ENCODE measurements at regions not wholly inside any gene's neighbourhood (a gene's known extent, or its start where the extent isn't known, plus 50 kb on each side); places are given as distances from the start of the nearest gene placed in this dataset.

GRCh38 chr17:77843896-77844295, 114.6 kb upstream of the TNRC6C start:
- TF ChIP-seq, protein P1, sequence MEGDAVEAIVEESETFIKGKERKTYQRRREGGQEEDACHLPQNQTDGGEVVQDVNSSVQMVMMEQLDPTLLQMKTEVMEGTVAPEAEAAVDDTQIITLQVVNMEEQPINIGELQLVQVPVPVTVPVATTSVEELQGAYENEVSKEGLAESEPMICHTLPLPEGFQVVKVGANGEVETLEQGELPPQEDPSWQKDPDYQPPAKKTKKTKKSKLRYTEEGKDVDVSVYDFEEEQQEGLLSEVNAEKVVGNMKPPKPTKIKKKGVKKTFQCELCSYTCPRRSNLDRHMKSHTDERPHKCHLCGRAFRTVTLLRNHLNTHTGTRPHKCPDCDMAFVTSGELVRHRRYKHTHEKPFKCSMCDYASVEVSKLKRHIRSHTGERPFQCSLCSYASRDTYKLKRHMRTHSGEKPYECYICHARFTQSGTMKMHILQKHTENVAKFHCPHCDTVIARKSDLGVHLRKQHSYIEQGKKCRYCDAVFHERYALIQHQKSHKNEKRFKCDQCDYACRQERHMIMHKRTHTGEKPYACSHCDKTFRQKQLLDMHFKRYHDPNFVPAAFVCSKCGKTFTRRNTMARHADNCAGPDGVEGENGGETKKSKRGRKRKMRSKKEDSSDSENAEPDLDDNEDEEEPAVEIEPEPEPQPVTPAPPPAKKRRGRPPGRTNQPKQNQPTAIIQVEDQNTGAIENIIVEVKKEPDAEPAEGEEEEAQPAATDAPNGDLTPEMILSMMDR (IDR thresholded peaks at IDR 0.05), result no peak
- no peak for TF ChIP-seq POLR2A (IDR thresholded peaks at IDR 0.05)

All from stomach (tissue), 4 donors.